ENCODE measurements at regions not wholly inside any gene's neighbourhood (a gene's known extent, or its start where the extent isn't known, plus 50 kb on each side); places are given as distances from the start of the nearest gene placed in this dataset.
"Not testable (repeated sequence)": the region's sequence is repeated elsewhere in the genome, so short reads cannot be mapped to it uniquely, and the experiment has no call there.

- H3K4me1 ChIP-seq (ENCODE audit: insufficient read depth, low read length); H3K9ac ChIP-seq (ENCODE audit: low read depth, low read length); H3K36me3 ChIP-seq (ENCODE audit: insufficient read depth, low read length); H3K9me3 ChIP-seq (ENCODE audit: control insufficient read depth, insufficient read depth, low read length): not testable (repeated sequence)
Observed at GRCh38 chr22:16681290-16681689, 88.7 kb upstream of the CCT8L2 start.

- H3K9me3 ChIP-seq (ENCODE audit: control insufficient read depth, insufficient read depth, low read length); H3K9ac ChIP-seq (ENCODE audit: low read depth, low read length); H3K36me3 ChIP-seq (ENCODE audit: insufficient read depth, low read length); H3K4me1 ChIP-seq (ENCODE audit: insufficient read depth, low read length): not testable (repeated sequence)
Observed at GRCh38 chr22:16680209-16680899, 87.7 kb upstream of the CCT8L2 start.

- H3K9ac ChIP-seq (ENCODE audit: low read depth, low read length); H3K36me3 ChIP-seq (ENCODE audit: insufficient read depth, low read length); H3K4me1 ChIP-seq (ENCODE audit: insufficient read depth, low read length); H3K9me3 ChIP-seq (ENCODE audit: control insufficient read depth, insufficient read depth, low read length): not testable (repeated sequence)
Observed at GRCh38 chr22:16679191-16679834, 86.7 kb upstream of the CCT8L2 start.

- not testable (repeated sequence) for H3K36me3 ChIP-seq (ENCODE audit: insufficient read depth, low read length); H3K9ac ChIP-seq (ENCODE audit: low read depth, low read length); H3K4me1 ChIP-seq (ENCODE audit: insufficient read depth, low read length); H3K9me3 ChIP-seq (ENCODE audit: control insufficient read depth, insufficient read depth, low read length)
Observed at GRCh38 chr22:16673433-16673832, 80.8 kb upstream of the CCT8L2 start.

- H3K4me1 ChIP-seq (ENCODE audit: insufficient read depth, low read length); H3K9me3 ChIP-seq (ENCODE audit: control insufficient read depth, insufficient read depth, low read length); H3K9ac ChIP-seq (ENCODE audit: low read depth, low read length); H3K36me3 ChIP-seq (ENCODE audit: insufficient read depth, low read length): not testable (repeated sequence)
Observed at GRCh38 chr22:16665610-16666009, 73.0 kb upstream of the CCT8L2 start.

- H3K9me3 ChIP-seq (ENCODE audit: control insufficient read depth, insufficient read depth, low read length); H3K9ac ChIP-seq (ENCODE audit: low read depth, low read length); H3K4me1 ChIP-seq (ENCODE audit: insufficient read depth, low read length); H3K36me3 ChIP-seq (ENCODE audit: insufficient read depth, low read length): not testable (repeated sequence)
Observed at GRCh38 chr22:16662330-16662729, 69.7 kb upstream of the CCT8L2 start.

GRCh38 chr22:16660989-16661388 lies 68.4 kb upstream of the CCT8L2 start:
- not testable (repeated sequence) for H3K9me3 ChIP-seq (ENCODE audit: control insufficient read depth, insufficient read depth, low read length); H3K4me1 ChIP-seq (ENCODE audit: insufficient read depth, low read length); H3K9ac ChIP-seq (ENCODE audit: low read depth, low read length); H3K36me3 ChIP-seq (ENCODE audit: insufficient read depth, low read length)

GRCh38 chr22:16660570-16660969 lies 68.0 kb upstream of the CCT8L2 start:
- not testable (repeated sequence) for H3K9me3 ChIP-seq (ENCODE audit: control insufficient read depth, insufficient read depth, low read length); H3K36me3 ChIP-seq (ENCODE audit: insufficient read depth, low read length); H3K4me1 ChIP-seq (ENCODE audit: insufficient read depth, low read length); H3K9ac ChIP-seq (ENCODE audit: low read depth, low read length)

GRCh38 chr22:16659273-16659834 lies 66.7 kb upstream of the CCT8L2 start:
- H3K9ac ChIP-seq (ENCODE audit: low read depth, low read length); H3K36me3 ChIP-seq (ENCODE audit: insufficient read depth, low read length); H3K4me1 ChIP-seq (ENCODE audit: insufficient read depth, low read length); H3K9me3 ChIP-seq (ENCODE audit: control insufficient read depth, insufficient read depth, low read length): not testable (repeated sequence)

GRCh38 chr22:16658068-16658467 lies 65.5 kb upstream of the CCT8L2 start:
- H3K36me3 ChIP-seq (ENCODE audit: insufficient read depth, low read length) = no peaks in the 10 kb centered on the region
- H3K4me1 ChIP-seq (ENCODE audit: insufficient read depth, low read length) = no peaks in the 10 kb centered on the region
- H3K9ac ChIP-seq (ENCODE audit: low read depth, low read length) = no peak overlapping the region
- H3K9me3 ChIP-seq (ENCODE audit: control insufficient read depth, insufficient read depth, low read length) = no peaks in the 10 kb centered on the region

GRCh38 chr22:16654882-16655281 lies 62.3 kb upstream of the CCT8L2 start:
- Histone ChIP-seq H3K9ac (ENCODE audit: low read depth, low read length) (no peak overlapping the region), H3K4me1 (ENCODE audit: insufficient read depth, low read length) (no peaks in the 10 kb centered on the region), H3K36me3 (ENCODE audit: insufficient read depth, low read length) (no peaks in the 10 kb centered on the region), H3K9me3 (ENCODE audit: control insufficient read depth, insufficient read depth, low read length) (0 out of 2 replicates have a peak, but pooled peaks cover 4% of the 10 kb centered on the region)

- H3K36me3 ChIP-seq (ENCODE audit: insufficient read depth, low read length); H3K4me1 ChIP-seq (ENCODE audit: insufficient read depth, low read length); H3K9ac ChIP-seq (ENCODE audit: low read depth, low read length); H3K9me3 ChIP-seq (ENCODE audit: control insufficient read depth, insufficient read depth, low read length): not testable (repeated sequence)
Observed at GRCh38 chr22:16654336-16654735, 61.7 kb upstream of the CCT8L2 start.

- H3K9ac ChIP-seq (ENCODE audit: low read depth, low read length); H3K9me3 ChIP-seq (ENCODE audit: control insufficient read depth, insufficient read depth, low read length); H3K36me3 ChIP-seq (ENCODE audit: insufficient read depth, low read length); H3K4me1 ChIP-seq (ENCODE audit: insufficient read depth, low read length): not testable (repeated sequence)
Observed at GRCh38 chr22:16653222-16653621, 60.6 kb upstream of the CCT8L2 start.

GRCh38 chr22:16651217-16651616 lies 58.6 kb upstream of the CCT8L2 start:
- Histone ChIP-seq H3K9me3 (ENCODE audit: control insufficient read depth, insufficient read depth, low read length) (0 out of 2 replicates have a peak, but pooled peaks cover 4% of the 10 kb centered on the region), H3K36me3 (ENCODE audit: insufficient read depth, low read length) (no peaks in the 10 kb centered on the region), H3K4me1 (ENCODE audit: insufficient read depth, low read length) (no peaks in the 10 kb centered on the region), H3K9ac (ENCODE audit: low read depth, low read length) (no peak overlapping the region)

All from ES-I3 (cell line).